ENCODE measurements at regions not wholly inside any gene's neighbourhood (a gene's known extent, or its start where the extent isn't known, plus 50 kb on each side); places are given as distances from the start of the nearest gene placed in this dataset.

GRCh38 chr3:84634668-84635067 lies 324.1 kb upstream of the CADM2 start:
- TF ChIP-seq CTCF (conservative IDR thresholded peaks at IDR 0.05; ENCODE audit: low read depth, low read length) (no peak), EZH2phosphoT487 (IDR thresholded peaks at IDR 0.05; ENCODE audit: borderline replicate concordance, low read length) (no peak)

All from PC-3 (cell line).